ENCODE measurements at regions not wholly inside any gene's neighbourhood (a gene's known extent, or its start where the extent isn't known, plus 50 kb on each side); places are given as distances from the start of the nearest gene placed in this dataset.

DNA sequence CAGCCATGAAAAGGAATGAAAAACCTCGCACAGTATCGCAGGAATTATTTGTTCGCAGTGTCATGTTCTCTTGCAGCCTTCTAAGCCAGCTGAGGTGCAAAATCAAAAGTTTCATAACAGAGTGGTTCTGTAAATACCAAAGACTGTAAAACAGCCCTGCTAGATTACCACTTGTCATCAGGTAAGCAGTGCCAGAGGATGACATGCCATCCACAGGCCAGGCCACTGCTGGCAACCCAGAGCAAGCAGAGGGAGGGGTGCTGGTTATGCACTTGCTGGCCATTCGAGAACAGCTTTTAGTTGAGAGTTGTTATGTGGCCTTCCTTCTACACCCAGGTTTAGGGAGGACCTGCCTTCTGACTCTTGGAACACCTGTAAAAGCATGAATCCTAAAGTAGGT is 114.3 kb upstream of the MGAT5 start:
- no peaks in the 10 kb centered on the region for H3K36me3 ChIP-seq (ENCODE audit: insufficient read depth, low read length)
- no peak overlapping the region for H3K4me3 ChIP-seq (ENCODE audit: low read length)
- Mint-ChIP-seq H3K9me3 (no peaks in the 10 kb centered on the region), H3K36me3 (peaks cover 0 to 30% (median 3%) of the 10 kb centered on the region in 3 donors), H3K4me3 (peak overlapping the region in 2 of 7 donors; percentile 17 to 57), H3K4me1 (peaks cover 91 to 97% (median 94%) of the 10 kb centered on the region in 3 donors), H3K27ac (peak overlapping the region in 6 of 8 donors; percentile 27 to 88 (median 80)), H3K27me3 (peaks cover 0 to 2% of the 10 kb centered on the region in 2 donors)
- no peak for DNase-seq
- H3K27ac ChIP-seq (ENCODE audit: low read depth, low read length): no peak overlapping the region
- no peaks in the 10 kb centered on the region for H3K27me3 ChIP-seq (ENCODE audit: insufficient read depth, low read length, poor library complexity, severe bottlenecking)
- H3K4me1 ChIP-seq (ENCODE audit: insufficient read depth, low read length): peaks cover 48% of the 10 kb centered on the region
- H3K9me3 ChIP-seq (ENCODE audit: low read length): no peaks in the 10 kb centered on the region
- CTCF ChIA-PET: interaction anchor here (1.4 kb wide), 1 partner anchor 10 kb away, joined by 3 read pairs; no protein-coding TSS in a partner anchor
- POLR2A ChIA-PET: no interaction called here

DNA sequence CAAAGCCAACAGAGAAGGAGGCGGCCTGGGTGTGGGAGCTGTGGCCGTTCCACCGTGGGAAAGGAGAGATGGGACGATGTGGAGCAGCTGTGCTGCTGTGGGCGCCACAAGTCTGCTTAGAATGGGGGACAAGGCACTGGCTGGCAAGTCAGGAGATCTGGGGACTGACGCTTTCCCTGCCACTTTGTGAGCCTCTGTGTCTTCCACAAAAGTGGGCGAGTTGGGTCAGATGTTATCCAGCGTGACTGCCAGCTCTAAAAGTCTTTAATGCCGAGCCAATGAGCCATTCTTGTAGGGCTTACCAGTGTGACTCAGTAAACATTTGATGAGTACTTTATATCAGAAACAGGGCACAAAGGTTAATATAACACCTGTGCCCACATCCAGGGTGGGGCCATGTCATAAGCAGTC is 113.6 kb upstream of the MGAT5 start:
- peaks cover 90 to 97% (median 96%) of the 10 kb centered on the region in 3 donors for H3K4me1 Mint-ChIP-seq
- DNase-seq: no peak
- peaks cover 0 to 2% of the 10 kb centered on the region in 2 donors for H3K27me3 Mint-ChIP-seq
- POLR2A ChIA-PET: no interaction called here
- H3K4me1 ChIP-seq (ENCODE audit: insufficient read depth, low read length): peaks cover 48% of the 10 kb centered on the region
- H3K36me3 Mint-ChIP-seq: peaks cover 0 to 31% (median 3%) of the 10 kb centered on the region in 3 donors
- H3K27me3 ChIP-seq (ENCODE audit: insufficient read depth, low read length, poor library complexity, severe bottlenecking): no peaks in the 10 kb centered on the region
- no peaks in the 10 kb centered on the region for H3K9me3 ChIP-seq (ENCODE audit: low read length)
- H3K4me3 ChIP-seq (ENCODE audit: low read length): no peak overlapping the region
- H3K4me3 Mint-ChIP-seq: peak overlapping the region in 4 of 7 donors; percentile 17 to 57 (median 32)
- CTCF ChIA-PET: interaction anchor here (1.1 to 1.7 kb wide), 3 partner anchors 11 to 22 kb away, joined by 3 to 5 read pairs (median 3); no protein-coding TSS in a partner anchor
- no peak overlapping the region for H3K27ac ChIP-seq (ENCODE audit: low read depth, low read length)
- no peaks in the 10 kb centered on the region for H3K36me3 ChIP-seq (ENCODE audit: insufficient read depth, low read length)
- no peaks in the 10 kb centered on the region for H3K9me3 Mint-ChIP-seq
- peak overlapping the region in 7 of 8 donors; percentile 29 to 88 (median 80) for H3K27ac Mint-ChIP-seq

DNA sequence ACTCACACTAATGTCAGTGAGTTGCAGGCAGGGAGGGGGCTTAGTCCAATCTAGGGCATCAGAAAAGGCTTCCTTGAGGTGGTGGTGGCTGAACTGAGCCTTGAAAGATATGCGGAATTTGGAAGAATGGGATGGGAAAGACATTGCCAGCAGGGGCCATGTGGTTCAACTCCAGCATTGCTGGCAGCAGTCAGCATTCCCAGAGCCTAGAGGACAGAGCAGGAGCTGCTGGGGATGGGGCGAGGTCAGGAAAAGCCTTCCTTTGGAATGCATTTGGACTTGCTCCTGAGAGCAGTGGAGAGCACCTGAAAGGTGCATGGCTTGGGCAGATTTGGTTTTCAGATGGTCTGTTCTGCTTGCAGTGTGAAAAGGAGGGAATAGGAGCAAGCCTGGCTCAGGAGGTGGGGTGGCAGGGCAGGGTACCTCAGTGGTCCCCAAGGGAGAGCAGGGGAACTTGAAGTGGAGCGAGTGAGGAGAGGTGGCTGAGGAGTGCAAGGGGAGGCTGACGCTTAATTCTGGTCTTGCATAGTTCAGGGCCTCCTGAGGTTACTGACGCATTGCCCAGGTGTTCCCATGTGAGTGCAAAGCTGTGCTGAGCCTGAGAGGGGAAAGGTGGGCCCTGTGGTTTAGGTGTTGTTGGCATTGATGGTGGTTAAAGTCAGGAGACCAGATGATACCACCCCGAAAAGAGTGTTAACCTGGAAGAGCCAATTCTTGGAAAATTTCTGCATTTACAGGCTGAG is 112.1 kb upstream of the MGAT5 start:
- DNase-seq: no peak
- H3K36me3 ChIP-seq (ENCODE audit: insufficient read depth, low read length): no peaks in the 10 kb centered on the region
- no peaks in the 10 kb centered on the region for H3K9me3 ChIP-seq (ENCODE audit: low read length)
- peaks cover 55% of the 10 kb centered on the region for H3K4me1 ChIP-seq (ENCODE audit: insufficient read depth, low read length)
- no peak overlapping the region for H3K4me3 ChIP-seq (ENCODE audit: low read length)
- peaks cover 0 to 2% of the 10 kb centered on the region in 2 donors for H3K27me3 Mint-ChIP-seq
- H3K4me3 Mint-ChIP-seq: peak overlapping the region in 5 of 7 donors; percentile 7 to 54 (median 24)
- H3K27me3 ChIP-seq (ENCODE audit: insufficient read depth, low read length, poor library complexity, severe bottlenecking): no peaks in the 10 kb centered on the region
- H3K4me1 Mint-ChIP-seq: peaks cover 93 to 99% (median 98%) of the 10 kb centered on the region in 3 donors
- ChIA-PET CTCF (interaction anchor here (1.7 kb wide), 1 partner anchor 24 kb away, joined by 5 read pairs; no protein-coding TSS in a partner anchor), POLR2A (no interaction called here)
- peak overlapping the region; percentile 12 to 94 (median 58) for H3K27ac Mint-ChIP-seq
- H3K27ac ChIP-seq (ENCODE audit: low read depth, low read length): no peak overlapping the region
- H3K36me3 Mint-ChIP-seq: peaks cover 0 to 28% (median 3%) of the 10 kb centered on the region in 3 donors
- H3K9me3 Mint-ChIP-seq: no peaks in the 10 kb centered on the region

DNA sequence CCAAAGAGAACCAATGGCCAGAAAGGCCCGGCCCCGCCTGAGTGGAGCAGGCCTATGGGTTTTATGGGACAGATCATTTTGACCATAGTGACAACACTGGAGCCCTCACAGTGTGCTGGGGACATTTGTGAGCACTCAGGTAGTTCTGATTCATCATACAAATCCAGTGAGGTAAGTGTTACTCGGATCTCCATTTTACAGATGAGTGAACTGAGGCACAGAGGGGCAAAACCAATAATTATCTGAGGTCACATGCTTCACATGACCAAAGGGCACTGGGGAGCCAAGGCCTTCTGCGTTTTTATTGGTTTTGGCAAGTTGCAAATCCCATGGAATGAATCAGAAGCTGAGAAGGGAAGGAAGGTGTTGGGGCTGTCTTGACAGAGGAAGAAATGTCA is 111.5 kb upstream of the MGAT5 start:
- Histone ChIP-seq H3K4me1 (ENCODE audit: insufficient read depth, low read length) (peaks cover 49% of the 10 kb centered on the region), H3K27ac (ENCODE audit: low read depth, low read length) (no peak overlapping the region), H3K36me3 (ENCODE audit: insufficient read depth, low read length) (no peaks in the 10 kb centered on the region), H3K9me3 (ENCODE audit: low read length) (no peaks in the 10 kb centered on the region), H3K27me3 (ENCODE audit: insufficient read depth, low read length, poor library complexity, severe bottlenecking) (no peaks in the 10 kb centered on the region), H3K4me3 (ENCODE audit: low read length) (no peak overlapping the region)
- Mint-ChIP-seq H3K27me3 (peaks cover 0 to 2% of the 10 kb centered on the region in 2 donors), H3K27ac (peak overlapping the region; percentile 7 to 86 (median 58)), H3K9me3 (no peaks in the 10 kb centered on the region), H3K36me3 (peaks cover 0 to 28% (median 3%) of the 10 kb centered on the region in 3 donors), H3K4me1 (peaks cover 92 to 99% (median 98%) of the 10 kb centered on the region in 3 donors), H3K4me3 (peak overlapping the region in 3 of 7 donors; percentile 33 to 54 (median 52))
- no peak for DNase-seq
- CTCF ChIA-PET: no interaction called here
- POLR2A ChIA-PET: interaction anchor here (0.9 kb wide), 1 partner anchor 22 kb away, joined by 4 read pairs; no protein-coding TSS in a partner anchor

DNA sequence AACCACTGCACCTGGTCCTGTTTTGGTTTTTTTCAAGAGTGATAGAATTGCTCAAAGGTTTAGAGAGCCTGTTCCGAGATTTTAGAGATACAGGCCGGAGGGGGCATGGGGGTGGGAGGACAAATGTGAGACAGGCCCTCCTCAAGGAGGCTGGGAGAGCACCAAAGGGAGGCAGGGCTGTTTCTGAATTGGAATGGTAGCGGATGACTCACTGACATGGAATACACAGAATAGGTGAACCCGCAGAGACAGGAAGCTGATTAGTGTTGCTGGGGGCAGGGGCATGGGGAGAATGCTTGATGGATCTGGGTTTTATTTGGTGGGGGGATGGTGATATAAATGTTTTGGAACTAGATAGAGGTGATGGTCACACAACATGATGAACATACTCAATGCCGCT is 111.0 kb upstream of the MGAT5 start:
- ChIA-PET POLR2A (interaction anchor here (0.9 kb wide), 1 partner anchor 22 kb away, joined by 4 read pairs; no protein-coding TSS in a partner anchor), CTCF (no interaction called here)
- Histone ChIP-seq H3K36me3 (ENCODE audit: insufficient read depth, low read length) (no peaks in the 10 kb centered on the region), H3K27me3 (ENCODE audit: insufficient read depth, low read length, poor library complexity, severe bottlenecking) (no peaks in the 10 kb centered on the region), H3K4me1 (ENCODE audit: insufficient read depth, low read length) (peaks cover 45% of the 10 kb centered on the region), H3K27ac (ENCODE audit: low read depth, low read length) (no peak overlapping the region), H3K9me3 (ENCODE audit: low read length) (no peaks in the 10 kb centered on the region), H3K4me3 (ENCODE audit: low read length) (no peak overlapping the region)
- Mint-ChIP-seq H3K9me3 (no peaks in the 10 kb centered on the region), H3K27me3 (peaks cover 0 to 2% of the 10 kb centered on the region in 2 donors), H3K27ac (peak overlapping the region in 7 of 8 donors; percentile 34 to 85 (median 58)), H3K4me1 (peaks cover 90 to 99% (median 98%) of the 10 kb centered on the region in 3 donors), H3K4me3 (peak overlapping the region in 1 of 7 donors; percentile 22), H3K36me3 (peaks cover 0 to 30% (median 3%) of the 10 kb centered on the region in 3 donors)
- no peak for DNase-seq

DNA sequence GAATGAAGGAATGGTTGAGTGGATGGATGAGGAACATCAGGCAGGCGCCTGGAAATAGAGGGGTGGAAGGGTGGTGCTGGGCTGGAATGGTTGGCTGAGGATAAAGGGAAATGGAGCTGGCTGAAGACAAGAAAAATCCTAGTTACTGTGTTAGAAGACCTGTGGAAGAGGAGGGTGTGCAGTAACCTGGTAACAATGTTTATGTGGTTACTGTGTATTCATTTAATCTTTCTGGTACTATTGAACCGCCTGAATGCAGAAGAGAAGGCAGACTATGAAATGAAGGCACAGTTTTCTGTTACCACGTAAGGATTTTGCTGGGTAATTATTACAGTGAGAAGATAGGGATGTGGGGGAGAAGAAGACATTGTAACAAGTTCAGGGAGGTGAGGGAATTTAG is 110.3 kb upstream of the MGAT5 start:
- Histone ChIP-seq H3K27me3 (ENCODE audit: insufficient read depth, low read length, poor library complexity, severe bottlenecking) (no peaks in the 10 kb centered on the region), H3K9me3 (ENCODE audit: low read length) (no peaks in the 10 kb centered on the region), H3K27ac (ENCODE audit: low read depth, low read length) (no peak overlapping the region), H3K36me3 (ENCODE audit: insufficient read depth, low read length) (no peaks in the 10 kb centered on the region), H3K4me3 (ENCODE audit: low read length) (no peak overlapping the region), H3K4me1 (ENCODE audit: insufficient read depth, low read length) (peaks cover 40% of the 10 kb centered on the region)
- DNase-seq: no peak
- Mint-ChIP-seq H3K4me3 (peak overlapping the region in 2 of 7 donors; percentile 5), H3K4me1 (peaks cover 88 to 99% (median 98%) of the 10 kb centered on the region in 3 donors), H3K9me3 (no peaks in the 10 kb centered on the region), H3K36me3 (peaks cover 0 to 32% (median 4%) of the 10 kb centered on the region in 3 donors), H3K27me3 (peaks cover 0 to 2% of the 10 kb centered on the region in 2 donors), H3K27ac (peak overlapping the region; percentile 1 to 93 (median 49))
- CTCF ChIA-PET: no interaction called here
- POLR2A ChIA-PET: no interaction called here

DNA sequence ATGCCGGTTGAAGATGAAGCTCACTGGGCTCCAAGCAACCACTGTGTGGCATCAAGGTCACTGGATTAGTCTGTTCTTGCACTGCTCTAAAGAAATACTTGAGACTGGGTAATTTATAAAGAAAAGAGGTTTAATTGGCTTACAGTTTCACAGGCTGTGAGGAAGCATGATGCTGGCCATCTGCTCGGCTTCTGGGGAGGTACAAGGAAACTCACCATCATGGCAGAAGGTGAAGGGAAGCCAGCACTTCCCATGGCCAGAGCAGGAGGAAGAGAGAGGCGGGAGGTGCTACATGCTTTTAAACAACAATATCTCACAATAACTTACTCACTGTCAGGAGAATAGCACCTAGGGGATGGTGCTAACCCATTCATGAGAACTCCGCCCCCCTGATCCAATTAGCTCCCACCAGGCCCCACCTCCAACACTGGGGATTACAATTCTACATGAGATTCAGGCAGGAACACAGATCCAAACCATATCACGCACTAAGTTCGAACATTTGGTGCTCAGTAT is 109.7 kb upstream of the MGAT5 start:
- Histone ChIP-seq H3K27ac (ENCODE audit: low read depth, low read length) (no peak overlapping the region), H3K9me3 (ENCODE audit: low read length) (no peaks in the 10 kb centered on the region), H3K4me1 (ENCODE audit: insufficient read depth, low read length) (peaks cover 40% of the 10 kb centered on the region), H3K27me3 (ENCODE audit: insufficient read depth, low read length, poor library complexity, severe bottlenecking) (no peaks in the 10 kb centered on the region), H3K36me3 (ENCODE audit: insufficient read depth, low read length) (no peaks in the 10 kb centered on the region), H3K4me3 (ENCODE audit: low read length) (no peak overlapping the region)
- Mint-ChIP-seq H3K27me3 (peaks cover 0 to 2% of the 10 kb centered on the region in 2 donors), H3K27ac (peak overlapping the region in 6 of 8 donors; percentile 1 to 83 (median 51)), H3K4me1 (peaks cover 85 to 97% (median 95%) of the 10 kb centered on the region in 3 donors), H3K4me3 (no peak overlapping the region), H3K36me3 (peaks cover 0 to 30% (median 4%) of the 10 kb centered on the region in 3 donors), H3K9me3 (no peaks in the 10 kb centered on the region)
- DNase-seq: no peak
- CTCF ChIA-PET: interaction anchor here (0.9 kb wide), 1 partner anchor 63 kb away, joined by 4 read pairs; no protein-coding TSS in a partner anchor
- POLR2A ChIA-PET: no interaction called here

DNA sequence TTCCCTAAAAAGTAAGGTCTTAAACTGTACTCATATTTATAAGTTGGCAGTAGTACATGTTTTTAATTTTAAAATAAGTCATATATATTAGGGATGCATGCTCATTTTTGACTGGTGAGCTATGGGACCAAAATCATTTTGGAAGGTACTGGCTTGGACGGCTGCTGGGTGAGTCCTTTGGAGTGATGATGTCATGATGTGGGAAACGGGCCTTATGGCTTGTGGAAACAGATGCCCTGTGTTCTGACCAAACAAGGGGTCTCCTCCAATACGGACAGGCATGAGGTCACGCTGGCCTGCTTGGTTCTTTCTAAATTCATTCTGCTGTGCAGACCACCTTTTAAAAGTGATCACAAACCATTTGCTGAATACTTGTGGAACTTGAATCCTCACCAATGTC is 109.2 kb upstream of the MGAT5 start:
- CTCF ChIA-PET: interaction anchor here (0.9 kb wide), 1 partner anchor 62 kb away, joined by 4 read pairs; no protein-coding TSS in a partner anchor
- DNase-seq: no peak
- peaks cover 85 to 97% (median 95%) of the 10 kb centered on the region in 3 donors for H3K4me1 Mint-ChIP-seq
- peaks cover 37% of the 10 kb centered on the region for H3K4me1 ChIP-seq (ENCODE audit: insufficient read depth, low read length)
- H3K4me3 ChIP-seq (ENCODE audit: low read length): no peak overlapping the region
- peaks cover 0 to 2% of the 10 kb centered on the region in 2 donors for H3K27me3 Mint-ChIP-seq
- no peaks in the 10 kb centered on the region for H3K9me3 ChIP-seq (ENCODE audit: low read length)
- POLR2A ChIA-PET: no interaction called here
- H3K27me3 ChIP-seq (ENCODE audit: insufficient read depth, low read length, poor library complexity, severe bottlenecking): no peaks in the 10 kb centered on the region
- H3K36me3 Mint-ChIP-seq: peaks cover 0 to 30% (median 4%) of the 10 kb centered on the region in 3 donors
- H3K36me3 ChIP-seq (ENCODE audit: insufficient read depth, low read length): no peaks in the 10 kb centered on the region
- no peak overlapping the region for H3K4me3 Mint-ChIP-seq
- H3K27ac ChIP-seq (ENCODE audit: low read depth, low read length): no peak overlapping the region
- peak overlapping the region in 3 of 8 donors; percentile 71 to 94 (median 73) for H3K27ac Mint-ChIP-seq
- no peaks in the 10 kb centered on the region for H3K9me3 Mint-ChIP-seq
